GM18873 (cell line): ENCODE measurements at regions not wholly inside any gene's neighbourhood (a gene's known extent, or its start where the extent isn't known, plus 50 kb on each side); places are given as distances from the start of the nearest gene placed in this dataset.

Source experiments
- ATAC-seq: cut with Tn5 transposase; IDR thresholded peaks from one replicate; pipeline ENCODE4 v1.9.1; 2021; ENCODE audit warnings: mild to moderate bottlenecking, moderate library complexity, moderate number of reproducible peaks; ENCODE audit not compliant: unreplicated experiment, low FRiP score

DNA sequence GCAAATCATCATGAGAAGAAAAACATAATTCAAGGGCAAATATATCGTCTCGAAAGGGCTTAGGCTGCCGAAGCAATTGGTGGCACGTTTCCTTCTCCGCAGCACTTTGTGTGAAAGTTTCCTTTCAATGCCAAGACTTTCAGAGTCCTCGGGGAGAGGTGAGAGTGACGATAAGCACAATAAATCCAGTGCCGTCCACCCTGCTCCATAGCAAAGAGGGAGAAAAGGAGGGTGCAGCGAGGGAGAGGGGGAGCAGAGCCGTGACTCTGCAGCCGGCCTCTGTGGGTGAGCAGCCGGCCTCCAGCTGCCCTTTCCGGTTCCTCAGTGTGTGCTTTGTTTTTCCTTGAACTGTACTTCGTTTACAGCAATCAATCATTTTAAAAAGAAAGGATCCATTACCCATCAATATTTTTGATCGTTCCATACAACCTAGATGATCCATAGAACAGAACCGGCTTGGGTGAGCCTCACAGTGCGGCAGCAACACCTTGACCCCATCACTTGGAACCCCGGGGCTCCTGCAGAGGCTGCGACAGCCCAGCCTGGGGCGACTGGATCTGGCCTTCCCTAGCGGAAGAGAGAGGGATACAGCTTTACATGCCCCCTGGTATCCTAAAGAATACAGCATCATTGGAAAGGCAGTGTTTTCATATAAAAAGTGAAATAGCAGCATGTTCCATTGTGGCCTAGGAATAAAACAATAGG, 247.0 kb upstream of the IRX4 start:
- no peak for ATAC-seq

DNA sequence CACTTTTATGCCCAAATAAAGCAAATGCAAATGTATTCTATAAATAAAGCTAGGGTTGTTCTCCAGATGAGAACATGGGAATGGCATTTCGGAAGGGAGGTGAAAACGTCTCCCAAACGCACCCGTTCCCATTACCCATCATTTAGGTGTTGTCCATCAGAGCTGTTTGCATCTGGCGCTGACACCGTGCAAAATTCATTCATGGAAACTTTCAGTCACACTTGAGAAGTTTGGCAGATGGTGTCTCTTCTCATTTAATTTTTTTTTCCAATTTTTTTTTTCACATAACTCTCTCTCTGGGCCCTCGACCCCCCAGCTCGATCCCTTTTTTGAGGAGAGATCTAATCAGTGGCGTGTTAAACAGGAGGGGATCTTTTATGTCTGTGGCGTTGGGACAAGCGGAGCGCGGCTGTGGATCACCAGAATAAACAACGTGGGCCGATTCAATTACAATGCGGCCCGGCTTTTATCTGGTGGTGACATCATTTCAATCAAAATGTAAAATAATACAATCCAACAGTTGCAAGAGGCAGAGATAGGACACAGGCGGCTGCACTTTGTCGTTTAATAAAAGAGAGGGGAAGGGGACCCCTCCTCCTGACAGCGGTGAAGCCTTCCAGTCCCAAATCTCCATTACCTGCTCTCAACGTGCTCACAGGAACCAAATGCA, 246.1 kb upstream of the IRX4 start:
- no peak for ATAC-seq

DNA sequence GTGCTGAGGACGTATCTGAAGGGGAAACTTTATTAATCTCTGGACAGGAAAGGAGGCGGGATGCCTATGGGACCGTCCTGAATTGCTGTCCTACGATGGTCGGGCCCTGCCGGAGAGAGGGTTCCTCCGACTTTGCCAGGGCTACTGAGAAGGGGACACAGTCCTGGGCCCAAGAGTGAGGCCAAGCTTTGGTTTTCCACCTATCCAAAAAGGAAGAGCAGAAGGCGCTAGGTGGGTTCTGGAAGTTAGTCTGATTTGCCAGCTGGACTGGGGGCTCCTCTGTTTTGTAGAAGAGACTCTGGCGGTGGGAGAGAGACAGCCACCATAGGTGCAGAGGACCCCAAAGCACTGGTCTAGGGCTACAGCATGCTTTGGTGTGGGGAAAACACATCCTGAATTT, 243.8 kb upstream of the IRX4 start:
- no peak for ATAC-seq

- no peak for ATAC-seq
Observed at GRCh38 chr5:2125901-2126265, 243.2 kb upstream of the IRX4 start.

GRCh38 chr5:2125171-2125900, 242.6 kb upstream of the IRX4 start:
- no peak for ATAC-seq

DNA sequence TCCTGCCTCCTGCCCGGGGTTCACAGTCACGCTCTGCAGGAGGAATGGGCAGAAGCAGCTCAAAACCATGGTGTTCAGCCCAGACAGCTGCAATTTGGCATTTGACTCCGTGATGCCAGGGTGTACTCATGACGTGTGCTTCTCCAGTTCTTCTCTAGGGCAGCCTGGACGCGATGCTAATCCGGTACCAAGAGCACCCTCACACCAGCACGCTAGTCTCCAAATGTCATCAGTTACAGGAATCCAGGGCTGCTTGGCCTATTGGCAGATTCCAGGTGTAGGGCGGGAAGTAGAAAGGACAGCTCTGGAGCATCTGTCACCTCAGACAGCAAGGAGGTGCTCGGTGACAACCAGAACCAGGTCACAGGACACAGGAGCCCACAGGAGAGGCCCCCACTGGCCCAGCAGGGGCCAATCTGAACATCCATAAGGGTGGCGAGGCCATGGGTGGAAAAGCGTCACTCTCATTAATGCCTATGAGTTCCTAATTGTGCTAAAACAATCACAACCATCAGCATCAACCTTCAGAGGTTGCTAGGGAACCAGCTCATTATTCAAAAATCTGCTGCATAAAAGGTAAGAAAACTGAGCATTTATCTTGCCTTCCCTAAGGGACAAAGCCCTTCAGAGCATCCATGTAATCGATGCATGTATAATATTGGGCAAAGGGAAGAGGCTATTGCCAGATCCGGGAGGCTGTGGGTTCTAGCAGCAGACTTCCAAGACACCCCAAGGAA, 241.9 kb upstream of the IRX4 start:
- ATAC-seq: no peak

GRCh38 chr5:2123874-2124273, 241.1 kb upstream of the IRX4 start:
- no peak for ATAC-seq

- ATAC-seq: no peak
Observed at GRCh38 chr5:2120361-2120760, 237.6 kb upstream of the IRX4 start.

GRCh38 chr5:2119573-2119972, 236.8 kb upstream of the IRX4 start:
- no peak for ATAC-seq

DNA sequence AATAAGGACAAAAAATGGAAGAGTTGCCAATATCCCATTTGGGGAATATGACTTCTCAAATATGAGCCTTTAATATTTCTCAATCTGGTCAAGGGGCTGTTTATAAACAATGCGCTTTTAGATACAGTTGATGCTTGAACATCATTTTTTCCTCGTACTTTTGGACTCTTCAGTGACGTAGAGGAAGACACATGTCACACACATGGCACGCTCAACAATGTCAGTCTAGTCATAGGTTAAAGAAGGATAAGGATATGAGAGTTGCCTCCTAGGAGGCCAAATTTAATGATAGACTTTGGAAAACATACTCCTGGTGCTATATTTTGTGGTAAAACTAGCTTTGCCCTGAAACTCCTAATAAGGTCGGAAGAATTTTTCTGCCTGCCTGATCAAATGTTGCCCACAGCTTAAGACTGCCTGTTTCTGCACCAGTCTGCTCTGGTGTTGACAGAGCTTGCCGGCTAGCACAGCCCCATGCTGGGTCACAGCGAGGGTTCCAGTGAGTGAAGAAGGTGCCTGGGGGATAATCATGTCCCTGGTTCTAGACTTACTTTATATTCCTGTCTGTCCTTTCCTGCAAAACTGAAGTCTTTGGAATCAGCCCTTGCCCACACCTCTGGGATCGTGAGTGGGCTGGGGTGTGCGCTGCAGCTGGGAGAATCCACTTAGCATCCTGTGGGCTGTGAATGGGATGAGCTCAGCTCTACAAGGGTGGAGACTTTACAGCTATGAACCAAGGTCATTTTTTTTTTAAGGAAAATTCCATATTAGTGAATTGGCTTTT, 230.8 kb upstream of the IRX4 start:
- no peak for ATAC-seq

DNA sequence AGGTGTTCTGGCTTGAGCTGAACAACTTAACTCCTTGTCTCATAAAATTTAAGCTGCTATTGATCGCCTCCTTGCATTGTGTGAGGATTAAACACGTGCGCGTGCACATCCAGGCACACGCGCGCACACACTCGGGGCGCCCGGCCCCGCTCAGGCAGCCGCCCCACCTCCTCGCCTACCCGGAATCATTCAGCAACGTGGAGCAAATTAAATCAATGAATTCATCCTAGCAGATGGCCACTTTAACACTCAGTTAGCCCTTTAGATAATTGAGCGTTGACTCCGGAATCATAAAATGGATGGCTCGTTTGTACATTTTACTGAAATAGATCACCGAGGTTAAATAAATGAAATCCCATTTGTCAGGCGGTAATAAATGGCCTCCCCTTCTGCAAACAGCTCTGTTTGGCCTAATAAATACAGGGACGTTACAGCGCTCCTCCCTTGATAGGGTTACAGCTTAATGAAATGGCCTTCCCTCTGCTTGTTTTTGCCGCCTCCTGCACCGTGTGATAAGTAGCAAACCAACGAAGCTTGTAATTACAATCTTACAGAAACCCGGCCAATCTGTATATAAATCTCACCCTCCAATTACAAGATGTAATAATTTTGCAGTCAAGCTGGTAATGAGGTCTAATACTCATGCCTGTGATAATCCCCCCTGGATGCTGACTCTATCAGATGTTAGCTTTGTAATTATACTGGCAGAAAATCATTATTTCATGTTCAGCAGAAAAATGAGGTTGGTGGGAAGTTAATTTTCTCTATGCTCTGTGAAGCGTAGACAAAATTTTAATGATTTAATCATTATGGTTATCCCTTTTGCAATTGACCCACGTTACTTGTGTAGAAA, 229.7 kb upstream of the IRX4 start:
- no peak for ATAC-seq

DNA sequence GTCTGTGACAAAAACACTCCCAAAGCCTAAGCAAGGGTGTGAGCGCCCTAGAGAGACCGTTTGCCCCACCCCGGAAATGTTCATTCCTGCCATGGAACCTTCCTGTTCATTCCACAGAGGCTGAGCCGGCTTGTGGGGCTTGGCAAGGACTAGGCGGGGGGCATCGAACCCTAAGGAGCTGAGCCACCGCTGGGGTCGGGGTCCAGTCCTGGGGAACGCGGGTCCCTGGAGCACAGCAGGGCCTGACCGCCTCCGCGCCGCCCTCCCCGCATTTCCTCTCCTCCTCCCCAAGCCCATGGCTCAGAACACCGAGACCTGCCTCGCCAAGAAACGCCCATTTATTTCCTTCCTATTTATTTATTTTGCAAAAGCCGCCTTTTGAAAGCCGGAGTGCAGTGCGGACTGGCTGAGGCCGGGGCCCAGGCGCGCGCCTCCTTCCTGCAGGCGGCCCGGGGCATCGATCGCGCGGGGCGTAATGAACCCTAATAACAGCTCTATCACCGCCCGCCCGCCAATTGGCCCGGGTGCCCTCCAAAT, 228.9 kb upstream of the IRX4 start:
- no peak for ATAC-seq

DNA sequence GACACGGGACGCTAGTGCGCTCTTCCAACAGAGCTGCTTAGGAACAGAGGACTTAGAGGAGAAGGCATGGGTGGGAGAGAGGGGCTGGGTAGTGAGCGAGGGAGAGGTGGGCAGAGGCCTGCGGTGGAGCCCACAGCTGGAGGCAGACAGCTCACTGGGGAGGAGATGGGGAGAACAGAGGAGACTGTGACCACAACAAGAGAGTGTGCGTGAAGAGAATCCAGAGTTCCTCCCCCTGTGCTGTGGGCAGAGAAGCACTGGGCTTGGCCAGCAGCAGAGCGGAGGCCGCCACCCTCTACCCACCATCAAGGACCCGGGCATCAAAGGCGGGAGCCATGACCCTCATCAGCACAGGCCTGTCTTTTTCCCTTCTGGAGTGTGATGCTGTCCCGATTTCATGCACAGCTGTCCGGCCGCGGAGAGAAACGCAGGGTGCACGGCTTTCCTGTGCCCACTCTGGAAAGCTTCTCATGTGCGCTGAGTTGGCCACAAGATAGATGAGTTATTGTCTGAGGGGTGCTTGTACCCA, 228.3 kb upstream of the IRX4 start:
- ATAC-seq: no peak

DNA sequence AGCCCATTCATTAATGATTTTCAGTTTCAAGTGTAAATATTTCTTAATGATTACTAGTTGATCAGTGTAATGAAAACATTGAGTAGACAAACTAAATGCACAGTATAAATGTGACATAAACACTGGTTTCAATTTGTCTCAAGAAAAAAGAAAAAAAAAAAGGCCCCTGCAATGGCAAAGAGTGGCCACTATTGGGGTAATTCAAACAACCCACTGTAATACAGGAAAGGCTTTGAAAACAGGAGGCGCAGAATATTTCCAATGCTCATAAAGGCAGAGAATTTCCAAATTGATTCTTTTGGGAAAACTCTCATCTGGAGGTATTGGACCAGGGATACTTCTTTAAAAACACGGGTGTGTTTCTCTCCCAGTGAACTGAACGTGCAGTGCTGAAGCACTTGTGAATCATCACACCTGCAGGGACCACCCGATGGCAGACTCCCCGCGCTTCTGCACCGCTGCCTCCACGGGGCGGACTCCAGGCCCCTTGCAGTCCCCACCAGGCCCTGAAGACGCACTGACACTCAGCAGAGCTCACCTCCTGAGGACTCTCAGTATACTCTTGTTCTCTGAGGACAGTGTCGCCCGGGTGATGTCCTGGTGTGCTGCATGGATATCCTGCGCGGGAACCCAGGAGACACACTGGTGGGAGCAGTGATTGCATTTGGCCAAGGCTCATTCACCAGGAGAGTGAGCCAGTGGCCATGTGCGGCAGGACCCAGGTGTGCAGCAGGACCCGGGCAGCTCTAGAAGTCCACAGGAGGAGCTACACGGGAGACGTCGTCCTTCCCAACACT, 227.6 kb upstream of the IRX4 start:
- ATAC-seq: no peak

GRCh38 chr5:2109566-2109965, 226.8 kb upstream of the IRX4 start:
- ATAC-seq: no peak

DNA sequence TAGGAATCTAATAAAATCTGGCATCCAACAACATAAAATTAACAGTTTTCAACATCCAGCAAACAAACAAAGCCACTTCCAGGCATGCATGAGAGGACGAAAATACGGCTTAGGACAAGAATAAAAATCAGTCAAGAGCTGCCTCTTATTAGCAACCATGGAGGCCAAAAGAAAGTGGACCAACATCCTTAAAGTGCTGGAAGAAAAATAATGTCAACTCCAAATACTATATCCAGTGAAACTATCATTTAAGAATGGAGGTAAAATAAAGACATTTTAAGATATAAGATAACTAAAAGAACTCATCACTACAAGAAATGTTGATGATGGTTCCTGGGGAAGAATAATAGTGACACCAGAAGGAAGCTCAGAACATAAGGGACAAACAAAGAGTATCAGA, 224.0 kb upstream of the IRX4 start:
- ATAC-seq: no peak

DNA sequence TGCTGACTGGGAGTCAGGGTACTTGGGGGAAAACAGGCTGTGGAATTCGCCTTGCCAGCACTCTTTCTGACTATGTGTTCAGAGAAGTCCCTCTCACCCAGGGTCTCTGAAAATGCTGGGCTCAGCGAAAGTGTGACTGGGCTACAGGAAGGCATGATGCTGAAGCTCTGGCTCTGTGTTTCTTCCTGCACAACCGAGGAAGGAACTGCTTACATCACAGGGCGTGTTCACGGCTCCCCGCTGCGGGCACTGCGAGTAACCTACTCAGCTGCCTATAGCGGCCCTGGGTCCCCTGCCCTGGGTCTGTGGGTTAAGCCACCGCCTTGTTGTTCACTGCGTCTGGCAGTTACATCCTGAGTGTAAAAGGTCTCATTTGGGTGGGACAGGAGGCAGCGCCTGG, 222.4 kb upstream of the IRX4 start:
- ATAC-seq: no peak

DNA sequence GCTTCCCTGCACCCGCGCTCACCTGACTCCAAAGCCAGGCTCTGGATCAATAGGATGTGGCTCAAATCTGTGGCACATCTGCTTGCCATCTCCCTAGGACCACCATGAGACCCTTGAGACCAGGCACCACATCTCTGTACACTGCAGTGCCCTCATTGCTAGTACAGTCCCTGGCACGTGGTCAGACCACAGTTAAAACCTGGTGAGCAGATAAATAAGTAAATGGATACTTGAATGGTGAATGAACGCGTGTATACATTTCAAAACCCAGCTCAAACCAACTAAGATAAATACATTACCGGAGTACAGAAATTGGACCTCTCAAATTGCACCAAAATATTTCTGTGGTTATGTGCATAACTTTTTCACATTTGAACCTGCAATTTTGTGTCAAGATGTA, 221.2 kb upstream of the IRX4 start:
- no peak for ATAC-seq
